BJ (cell line): ENCODE measurements at regions not wholly inside any gene's neighbourhood (a gene's known extent, or its start where the extent isn't known, plus 50 kb on each side); places are given as distances from the start of the nearest gene placed in this dataset.
A peak's percentile ranks its signal among the peaks of the same experiment; 100 is the strongest.

Experiments used
- CTCF ChIA-PET: fragments of 350-600 bp; formaldehyde crosslinking; extraction: SDS; loops from one replicate; lab custom pipeline; 2021; ENCODE audit warnings: antibody characterized with exemption, inconsistent platforms; lab: Yijun Ruan, JAX
- POLR2A ChIA-PET: fragments of 300-600 bp; sonication (Branson Sonifier 250); formaldehyde crosslinking; extraction: SDS; loops from one replicate; lab custom pipeline; 2021; ENCODE audit warnings: antibody characterized with exemption; lab: Charles Lee
- DNase-seq: peaks from one replicate; pipeline ENCODE4 v3.0.0-alpha.2; 2011; ENCODE audit warnings: low read depth
- H3K27me3 ChIP-seq: 2 replicates; pipeline ENCODE4 v1.6.0; 2011; ENCODE audit warnings: low read length; ENCODE audit not compliant: control insufficient read depth, insufficient read depth
- H3K36me3 ChIP-seq: 2 replicates; pipeline ENCODE4 v1.5.1; 2011; ENCODE audit warnings: low read length; ENCODE audit not compliant: control insufficient read depth, insufficient read depth
- H3K4me3 ChIP-seq: 2 replicates; pipeline ENCODE4 v1.5.1; 2011; ENCODE audit warnings: low read depth, mild to moderate bottlenecking, control low read depth, low read length
- TF ChIP-seq, protein P1 (sequence below): IDR thresholded peaks from 2 replicates; pipeline ENCODE4 v1.5.1; 2011; ENCODE audit warnings: low read depth, mild to moderate bottlenecking, control low read depth, inconsistent platforms, low read length, moderate library complexity; ENCODE audit not compliant: insufficient read depth

DNA sequence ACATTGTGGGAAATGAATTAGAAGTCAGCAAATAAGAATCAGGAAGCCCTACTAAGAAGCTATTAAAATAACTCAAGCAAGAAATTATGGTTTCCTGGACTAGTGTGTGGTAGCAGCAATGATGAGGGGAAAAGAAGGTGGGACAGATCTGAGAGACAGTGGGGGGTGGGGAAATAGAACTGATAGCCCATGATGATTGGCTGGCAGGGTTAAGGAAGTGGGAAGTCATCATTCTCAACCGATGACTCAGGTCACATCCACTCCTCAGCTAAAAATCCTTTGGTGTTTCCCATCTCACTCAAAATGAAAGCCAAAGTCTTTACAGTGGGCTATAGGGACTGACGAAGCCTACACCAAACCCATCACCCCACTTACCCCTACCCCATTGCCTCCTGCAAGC is 153.9 kb upstream of the ARHGEF26 start:
- TF ChIP-seq, protein P1, sequence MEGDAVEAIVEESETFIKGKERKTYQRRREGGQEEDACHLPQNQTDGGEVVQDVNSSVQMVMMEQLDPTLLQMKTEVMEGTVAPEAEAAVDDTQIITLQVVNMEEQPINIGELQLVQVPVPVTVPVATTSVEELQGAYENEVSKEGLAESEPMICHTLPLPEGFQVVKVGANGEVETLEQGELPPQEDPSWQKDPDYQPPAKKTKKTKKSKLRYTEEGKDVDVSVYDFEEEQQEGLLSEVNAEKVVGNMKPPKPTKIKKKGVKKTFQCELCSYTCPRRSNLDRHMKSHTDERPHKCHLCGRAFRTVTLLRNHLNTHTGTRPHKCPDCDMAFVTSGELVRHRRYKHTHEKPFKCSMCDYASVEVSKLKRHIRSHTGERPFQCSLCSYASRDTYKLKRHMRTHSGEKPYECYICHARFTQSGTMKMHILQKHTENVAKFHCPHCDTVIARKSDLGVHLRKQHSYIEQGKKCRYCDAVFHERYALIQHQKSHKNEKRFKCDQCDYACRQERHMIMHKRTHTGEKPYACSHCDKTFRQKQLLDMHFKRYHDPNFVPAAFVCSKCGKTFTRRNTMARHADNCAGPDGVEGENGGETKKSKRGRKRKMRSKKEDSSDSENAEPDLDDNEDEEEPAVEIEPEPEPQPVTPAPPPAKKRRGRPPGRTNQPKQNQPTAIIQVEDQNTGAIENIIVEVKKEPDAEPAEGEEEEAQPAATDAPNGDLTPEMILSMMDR = no peak
- ChIA-PET POLR2A (no interaction called here), CTCF (no interaction called here)
- Histone ChIP-seq H3K36me3 (no peaks in the 10 kb centered on the region), H3K4me3 (no peak overlapping the region), H3K27me3 (no peaks in the 10 kb centered on the region)
- no peak for DNase-seq

DNA sequence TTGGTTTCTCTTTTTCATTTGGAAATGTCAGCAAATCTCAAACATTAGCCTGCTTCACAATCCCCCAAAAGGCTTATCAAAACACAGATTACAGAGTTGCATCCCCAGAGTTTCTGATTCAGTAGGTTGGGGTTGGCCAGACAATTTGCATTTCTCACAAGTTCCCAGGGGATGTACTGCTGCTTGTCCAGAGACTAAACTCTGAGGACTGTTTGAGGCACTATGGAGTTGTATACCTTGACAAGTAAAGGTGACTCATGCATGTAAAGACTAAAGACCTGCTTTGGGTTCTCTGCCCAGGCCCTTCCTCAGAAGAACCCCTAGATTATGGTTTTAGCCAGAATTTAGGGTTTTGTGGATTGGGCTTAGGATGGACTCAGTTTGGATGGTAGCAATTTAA is 151.1 kb upstream of the ARHGEF26 start:
- CTCF ChIA-PET = interaction anchor here (0.9 to 1.2 kb wide), 4 partner anchors 8 to 185 kb away, joined by 3 to 4 read pairs (median 3); no protein-coding TSS in a partner anchor
- TF ChIP-seq, protein P1 = no peak
- H3K4me3 ChIP-seq = no peak overlapping the region
- POLR2A ChIA-PET = no interaction called here
- no peaks in the 10 kb centered on the region for H3K27me3 ChIP-seq
- no peak for DNase-seq
- H3K36me3 ChIP-seq = no peaks in the 10 kb centered on the region

DNA sequence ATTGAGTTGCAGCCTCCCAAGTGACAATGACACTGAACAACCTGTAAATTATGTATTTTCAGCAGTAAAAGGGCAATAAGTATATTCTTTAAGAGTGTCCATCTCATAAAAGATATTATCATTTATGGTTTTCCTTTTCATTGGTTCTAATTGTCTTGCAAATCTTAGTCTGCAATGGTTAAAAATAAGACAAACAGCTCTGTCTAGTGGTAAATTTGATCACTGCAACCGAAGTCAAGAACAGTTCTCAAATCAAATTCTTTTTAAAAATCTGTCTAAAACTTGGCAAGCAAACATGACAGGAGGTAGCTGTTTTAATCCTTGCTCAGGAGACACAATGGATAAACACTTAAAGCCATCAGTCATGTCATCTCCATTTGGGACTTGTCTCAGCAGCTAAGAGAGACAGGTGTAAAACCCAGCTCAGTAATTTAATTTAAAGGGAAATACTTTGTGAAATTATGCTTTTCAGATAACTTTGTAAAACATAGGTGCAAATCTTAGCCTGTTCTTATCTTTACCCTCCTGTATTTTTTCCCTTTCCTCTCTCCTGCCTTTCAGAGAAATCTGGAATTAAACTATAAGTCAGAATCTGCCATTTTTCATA is 150.3 kb upstream of the ARHGEF26 start:
- CTCF ChIA-PET = interaction anchor here (0.7 to 1.2 kb wide), 5 partner anchors 9 to 941 kb away, joined by 3 to 4 read pairs (median 3); no protein-coding TSS in a partner anchor
- DNase-seq = no peak
- Histone ChIP-seq H3K36me3 (no peaks in the 10 kb centered on the region), H3K27me3 (no peaks in the 10 kb centered on the region), H3K4me3 (no peak overlapping the region)
- TF ChIP-seq, protein P1 = peak; percentile 38
- POLR2A ChIA-PET = no interaction called here

DNA sequence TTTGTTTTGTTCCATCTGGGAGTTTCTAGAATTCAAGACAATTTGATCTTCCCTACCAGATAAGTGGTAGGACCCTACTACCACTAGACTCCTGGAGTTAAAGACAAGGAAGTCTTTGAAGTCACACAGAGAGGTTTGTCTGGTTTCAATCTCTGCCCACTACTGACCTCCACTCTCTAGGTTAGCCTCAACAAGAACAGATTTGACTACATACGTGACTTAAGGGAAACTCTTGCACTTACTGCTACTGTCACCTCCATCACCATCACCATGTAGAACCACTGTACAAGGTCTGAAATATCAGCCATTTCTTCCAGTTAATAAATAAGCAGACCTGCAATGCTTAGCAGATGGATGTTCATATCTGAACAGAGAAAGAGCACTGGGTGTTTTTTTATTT is 148.3 kb upstream of the ARHGEF26 start:
- TF ChIP-seq, protein P1 = no peak
- DNase-seq = no peak
- H3K4me3 ChIP-seq = no peak overlapping the region
- no peaks in the 10 kb centered on the region for H3K27me3 ChIP-seq
- ChIA-PET POLR2A (no interaction called here), CTCF (no interaction called here)
- no peaks in the 10 kb centered on the region for H3K36me3 ChIP-seq

DNA sequence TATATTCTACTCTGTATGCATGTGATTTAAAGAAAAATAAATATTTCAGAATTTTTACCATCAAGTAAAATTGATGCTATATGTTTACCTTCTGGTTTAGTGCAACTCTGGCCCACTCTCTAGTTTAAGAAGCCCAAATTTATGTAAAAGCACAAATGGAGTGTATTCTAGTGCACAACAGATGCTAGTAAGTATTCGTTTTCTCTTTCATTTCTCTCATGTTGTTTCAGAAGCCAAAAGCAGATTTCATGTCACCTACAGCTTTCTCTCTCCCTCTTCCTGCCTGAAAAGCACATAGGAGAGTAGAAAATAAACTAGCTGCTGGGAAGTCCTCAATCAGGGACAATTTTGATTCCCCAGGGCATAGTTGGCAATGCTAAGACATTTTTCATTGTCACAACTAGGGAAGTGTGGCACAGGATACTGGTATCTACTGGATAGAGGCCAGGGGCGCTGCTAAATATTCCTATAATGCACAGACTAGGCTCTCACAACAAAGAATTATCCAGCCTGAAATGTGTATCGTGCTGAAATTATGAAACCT is 147.4 kb upstream of the ARHGEF26 start:
- DNase-seq = no peak
- CTCF ChIA-PET = no interaction called here
- TF ChIP-seq, protein P1 = no peak
- Histone ChIP-seq H3K4me3 (no peak overlapping the region), H3K27me3 (no peaks in the 10 kb centered on the region), H3K36me3 (no peaks in the 10 kb centered on the region)
- POLR2A ChIA-PET = no interaction called here
